ENCODE measurements at regions not wholly inside any gene's neighbourhood (a gene's known extent, or its start where the extent isn't known, plus 50 kb on each side); places are given as distances from the start of the nearest gene placed in this dataset.

DNA sequence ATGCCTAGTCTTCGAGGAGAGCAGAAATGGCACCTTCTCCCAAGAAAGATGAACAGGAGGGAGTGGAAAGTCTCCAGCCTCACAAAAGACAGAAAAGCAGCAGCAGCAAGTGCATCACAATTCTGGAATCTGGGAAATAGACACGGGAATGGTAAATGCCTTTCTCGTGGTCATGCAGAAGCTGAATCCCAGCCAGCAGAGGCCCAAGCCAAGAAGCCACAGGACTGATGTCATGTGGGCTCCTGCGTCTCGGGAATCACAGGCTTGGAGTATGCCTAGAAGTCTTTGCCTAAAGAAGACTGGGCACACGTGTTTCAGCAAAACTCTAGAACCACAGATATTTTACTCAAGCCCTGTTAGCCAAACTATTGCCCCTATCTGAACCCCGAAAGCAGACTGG, 260.3 kb upstream of the PLD5 start:
- no peak for DNase-seq (ENCODE audit: low spot score)
- H3K36me3 ChIP-seq = no peaks in the 10 kb centered on the region
- no peaks in the 10 kb centered on the region for H3K4me1 ChIP-seq (ENCODE audit: control insufficient read depth in 1 of 2, low read depth in 2 of 2)
- no peaks in the 10 kb centered on the region for H3K9me3 ChIP-seq
- H3K27me3 ChIP-seq (replicated peaks; ENCODE audit: insufficient read depth) = no peaks in the 10 kb centered on the region
- TF ChIP-seq, protein P1, sequence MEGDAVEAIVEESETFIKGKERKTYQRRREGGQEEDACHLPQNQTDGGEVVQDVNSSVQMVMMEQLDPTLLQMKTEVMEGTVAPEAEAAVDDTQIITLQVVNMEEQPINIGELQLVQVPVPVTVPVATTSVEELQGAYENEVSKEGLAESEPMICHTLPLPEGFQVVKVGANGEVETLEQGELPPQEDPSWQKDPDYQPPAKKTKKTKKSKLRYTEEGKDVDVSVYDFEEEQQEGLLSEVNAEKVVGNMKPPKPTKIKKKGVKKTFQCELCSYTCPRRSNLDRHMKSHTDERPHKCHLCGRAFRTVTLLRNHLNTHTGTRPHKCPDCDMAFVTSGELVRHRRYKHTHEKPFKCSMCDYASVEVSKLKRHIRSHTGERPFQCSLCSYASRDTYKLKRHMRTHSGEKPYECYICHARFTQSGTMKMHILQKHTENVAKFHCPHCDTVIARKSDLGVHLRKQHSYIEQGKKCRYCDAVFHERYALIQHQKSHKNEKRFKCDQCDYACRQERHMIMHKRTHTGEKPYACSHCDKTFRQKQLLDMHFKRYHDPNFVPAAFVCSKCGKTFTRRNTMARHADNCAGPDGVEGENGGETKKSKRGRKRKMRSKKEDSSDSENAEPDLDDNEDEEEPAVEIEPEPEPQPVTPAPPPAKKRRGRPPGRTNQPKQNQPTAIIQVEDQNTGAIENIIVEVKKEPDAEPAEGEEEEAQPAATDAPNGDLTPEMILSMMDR (IDR thresholded peaks at IDR 0.05) = no peak
- no peak overlapping the region for H3K27ac ChIP-seq
- no peak overlapping the region for H3K4me3 ChIP-seq
- ATAC-seq (ENCODE audit: insufficient number of reproducible peaks, low FRiP score, low read depth) = no peak

DNA sequence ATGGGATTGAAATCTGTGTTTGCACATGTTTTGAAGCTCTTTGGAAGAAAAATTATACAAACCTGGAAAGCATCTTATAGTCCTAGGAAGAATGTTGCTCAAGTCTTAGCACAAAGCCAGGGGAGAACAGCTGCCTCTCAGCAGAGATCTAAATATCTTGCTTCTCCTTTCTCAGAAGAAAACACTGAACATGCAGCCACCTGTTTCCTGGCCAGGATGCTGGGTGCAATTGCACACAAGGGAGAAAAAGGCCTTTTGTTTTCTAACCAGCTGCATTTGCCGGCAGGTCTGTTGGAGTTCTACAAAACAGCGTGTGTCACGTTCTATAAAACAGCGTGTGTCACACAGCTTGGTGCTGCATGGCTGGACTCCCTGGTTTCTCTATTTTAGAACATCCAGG, 259.6 kb upstream of the PLD5 start:
- no peak overlapping the region for H3K27ac ChIP-seq
- H3K36me3 ChIP-seq = no peaks in the 10 kb centered on the region
- H3K27me3 ChIP-seq (replicated peaks; ENCODE audit: insufficient read depth) = no peaks in the 10 kb centered on the region
- DNase-seq (ENCODE audit: low spot score) (no peak), ATAC-seq (ENCODE audit: insufficient number of reproducible peaks, low FRiP score, low read depth) (no peak)
- no peaks in the 10 kb centered on the region for H3K9me3 ChIP-seq
- TF ChIP-seq, protein P1 (IDR thresholded peaks at IDR 0.05) = no peak
- H3K4me3 ChIP-seq = no peak overlapping the region
- H3K4me1 ChIP-seq (ENCODE audit: control insufficient read depth in 1 of 2, low read depth in 2 of 2) = no peaks in the 10 kb centered on the region

DNA sequence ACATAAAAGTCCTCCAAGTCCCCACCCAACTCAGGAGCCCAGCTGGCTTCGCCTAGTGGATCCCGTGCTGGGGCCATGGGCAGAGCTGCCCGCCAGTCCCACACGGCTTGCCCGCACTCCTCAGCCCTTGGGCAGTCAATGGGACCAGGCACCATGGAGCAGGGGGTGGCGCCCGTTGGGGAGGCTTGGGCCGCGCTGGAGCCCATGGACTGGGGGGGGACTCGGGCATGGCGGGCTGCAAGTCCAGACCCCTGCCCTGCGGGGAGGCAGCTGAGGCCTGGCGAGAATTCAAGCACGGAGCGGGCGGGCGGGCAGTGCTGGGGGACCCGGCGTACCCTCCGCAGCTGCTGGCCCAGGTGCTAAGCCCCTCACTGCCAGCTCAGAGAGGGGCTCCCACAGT, 249.8 kb upstream of the PLD5 start:
- ATAC-seq (ENCODE audit: insufficient number of reproducible peaks, low FRiP score, low read depth) (no peak), DNase-seq (ENCODE audit: low spot score) (no peak)
- H3K4me1 ChIP-seq (ENCODE audit: control insufficient read depth in 1 of 2, low read depth in 2 of 2) = no peaks in the 10 kb centered on the region
- no peak overlapping the region for H3K4me3 ChIP-seq
- no peaks in the 10 kb centered on the region for H3K36me3 ChIP-seq
- TF ChIP-seq, protein P1 (IDR thresholded peaks at IDR 0.05) = no peak
- no peak overlapping the region for H3K27ac ChIP-seq
- H3K9me3 ChIP-seq = no peaks in the 10 kb centered on the region
- H3K27me3 ChIP-seq (replicated peaks; ENCODE audit: insufficient read depth) = no peaks in the 10 kb centered on the region

DNA sequence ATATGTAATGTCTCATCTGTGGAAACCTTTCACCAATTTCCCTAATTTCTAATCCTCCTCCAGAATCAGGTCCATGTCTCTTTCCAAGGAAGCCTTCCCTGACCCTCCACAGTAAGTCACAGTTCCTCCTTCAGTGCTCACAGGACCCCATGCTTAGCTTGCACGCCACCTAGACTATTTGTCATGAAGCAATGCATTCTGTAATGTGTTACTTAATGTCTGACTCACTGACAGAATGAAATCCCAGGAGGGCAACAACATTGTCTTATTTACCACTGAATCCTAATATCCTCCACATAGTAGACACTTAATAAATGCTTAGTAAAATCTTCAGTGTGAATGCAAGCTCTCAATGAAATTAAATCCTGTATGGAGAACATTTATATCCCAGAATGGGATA, 245.9 kb upstream of the PLD5 start:
- Histone ChIP-seq H3K4me1 (ENCODE audit: control insufficient read depth in 1 of 2, low read depth in 2 of 2) (no peaks in the 10 kb centered on the region), H3K27me3 (replicated peaks; ENCODE audit: insufficient read depth) (no peaks in the 10 kb centered on the region), H3K27ac (no peak overlapping the region), H3K36me3 (no peaks in the 10 kb centered on the region), H3K4me3 (no peak overlapping the region), H3K9me3 (no peaks in the 10 kb centered on the region)
- no peak for DNase-seq (ENCODE audit: low spot score)
- no peak for ATAC-seq (ENCODE audit: insufficient number of reproducible peaks, low FRiP score, low read depth)
- TF ChIP-seq, protein P1 (IDR thresholded peaks at IDR 0.05) = no peak

DNA sequence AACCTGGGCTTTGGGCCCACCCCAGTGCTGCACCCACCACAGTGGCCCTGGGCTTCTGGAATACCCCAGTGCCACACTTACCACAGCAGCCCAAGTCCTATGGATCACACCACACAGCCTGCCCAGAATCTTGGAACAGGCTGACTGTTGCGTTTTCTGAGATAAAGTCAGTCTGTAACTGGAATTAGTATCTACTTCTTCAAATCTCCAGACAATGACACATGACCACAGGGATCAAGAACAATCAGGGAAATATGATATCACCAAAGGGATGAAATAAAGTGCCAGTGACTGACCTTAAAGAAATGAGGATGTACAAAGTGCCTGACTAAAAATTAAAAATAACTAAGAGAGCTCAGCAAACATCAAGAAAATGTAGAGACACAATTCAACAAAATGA, 239.7 kb upstream of the PLD5 start:
- Histone ChIP-seq H3K27me3 (replicated peaks; ENCODE audit: insufficient read depth) (no peaks in the 10 kb centered on the region), H3K27ac (no peak overlapping the region), H3K36me3 (no peaks in the 10 kb centered on the region), H3K9me3 (no peaks in the 10 kb centered on the region), H3K4me3 (no peak overlapping the region), H3K4me1 (ENCODE audit: control insufficient read depth in 1 of 2, low read depth in 2 of 2) (no peaks in the 10 kb centered on the region)
- TF ChIP-seq, protein P1 (IDR thresholded peaks at IDR 0.05) = no peak
- no peak for ATAC-seq (ENCODE audit: insufficient number of reproducible peaks, low FRiP score, low read depth)
- no peak for DNase-seq (ENCODE audit: low spot score)
